GM10266 (cell line): ENCODE measurements at regions not wholly inside any gene's neighbourhood (a gene's known extent, or its start where the extent isn't known, plus 50 kb on each side); places are given as distances from the start of the nearest gene placed in this dataset.
"Not testable (repeated sequence)": the region's sequence is repeated elsewhere in the genome, so short reads cannot be mapped to it uniquely, and the experiment has no call there.

Experiments
- DNase-seq: peaks from one replicate; pipeline ENCODE4 v3.0.0; 2012; ENCODE audit errors: extremely low spot score
- CTCF ChIP-seq: IDR thresholded peaks from 2 replicates; pipeline ENCODE4 v1.5.1; 2012; ENCODE audit warnings: mild to moderate bottlenecking, low read depth; ENCODE audit not compliant: control insufficient read depth, insufficient read depth; ENCODE audit errors: missing control alignments

DNA sequence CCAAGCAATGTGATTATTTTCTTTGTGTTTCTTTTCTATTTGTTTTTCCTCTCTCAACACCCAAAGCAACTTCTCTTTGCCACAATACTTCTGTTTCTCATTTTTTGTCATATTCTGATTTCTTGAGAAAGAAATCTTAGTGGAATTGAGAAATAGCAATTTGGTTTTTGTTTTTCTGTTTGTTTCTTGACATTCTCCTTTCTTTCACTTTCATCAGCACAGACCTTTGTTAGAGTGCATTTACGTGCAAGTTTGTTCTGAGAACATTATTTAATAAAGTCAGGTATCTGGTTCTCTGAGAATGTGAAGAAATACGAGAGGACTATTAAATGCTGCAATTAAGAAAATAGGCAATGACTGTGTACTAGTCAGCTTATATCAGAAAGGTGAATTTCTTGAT is 608.1 kb upstream of the AADAT start:
- DNase-seq, result no peak
- no peak for TF ChIP-seq CTCF

DNA sequence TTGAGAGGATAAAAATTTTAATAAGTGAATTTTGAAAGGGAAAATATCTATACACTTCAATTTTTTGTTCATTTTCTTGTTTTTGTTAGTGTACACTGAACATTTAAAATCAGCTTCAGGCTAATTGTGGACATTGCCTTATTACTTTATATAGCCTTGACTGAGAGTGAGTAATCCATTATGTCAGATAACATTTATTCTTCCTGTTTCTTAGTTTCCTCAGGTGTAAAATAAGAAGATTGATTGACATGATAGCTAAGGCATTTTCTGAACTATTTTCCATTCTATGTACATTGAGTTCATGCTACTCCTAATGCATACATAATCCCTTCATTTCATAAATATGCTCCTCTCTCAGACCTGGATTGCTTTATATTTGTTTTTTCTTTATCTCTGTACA is 607.3 kb upstream of the AADAT start:
- no peak for TF ChIP-seq CTCF
- no peak for DNase-seq

- no peak for DNase-seq
- TF ChIP-seq CTCF, result no peak
These were observed 601.4 kb upstream of the AADAT start for GRCh38 chr4:170691168-170691567.

GRCh38 chr4:170687751-170688150 is 598.0 kb upstream of the AADAT start:
- no peak for DNase-seq
- TF ChIP-seq CTCF, result no peak

- DNase-seq, result not testable (repeated sequence)
These were observed 595.9 kb upstream of the AADAT start for GRCh38 chr4:170685701-170686100.

DNA sequence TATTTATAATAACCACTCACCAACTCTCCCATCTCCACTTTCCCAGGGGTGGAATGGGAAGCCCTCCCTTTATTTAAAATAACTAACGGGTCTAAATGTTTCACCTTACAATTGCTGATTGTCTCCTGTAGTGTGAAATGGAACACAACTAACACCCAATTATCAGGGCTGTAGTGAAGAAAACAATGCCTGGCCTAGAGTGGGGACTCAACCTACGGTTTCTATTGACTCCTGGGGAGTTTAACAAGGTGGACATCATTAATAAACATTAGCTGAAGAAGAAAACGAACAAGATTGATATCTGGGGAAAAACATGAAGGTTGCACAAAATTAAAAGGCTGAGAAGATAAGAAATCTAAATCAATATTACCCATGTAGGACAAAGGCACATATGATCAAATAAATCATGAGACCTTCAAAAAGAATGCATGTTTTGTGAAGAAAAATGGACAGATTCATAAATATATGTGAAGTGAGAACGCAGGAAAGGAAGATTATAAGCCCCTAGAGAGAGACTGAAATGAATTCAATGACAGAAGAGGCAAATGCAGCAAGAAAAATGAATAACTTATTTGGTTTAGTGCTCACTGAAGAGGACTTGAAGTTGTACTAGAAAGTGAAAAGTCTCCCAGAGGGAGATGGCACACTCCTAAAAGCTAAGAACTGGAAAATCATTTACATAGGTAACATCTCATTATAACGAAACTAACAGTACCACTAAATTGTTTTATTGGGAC is 593.0 kb upstream of the AADAT start:
- DNase-seq, result no peak
- TF ChIP-seq CTCF, result no peak

DNA sequence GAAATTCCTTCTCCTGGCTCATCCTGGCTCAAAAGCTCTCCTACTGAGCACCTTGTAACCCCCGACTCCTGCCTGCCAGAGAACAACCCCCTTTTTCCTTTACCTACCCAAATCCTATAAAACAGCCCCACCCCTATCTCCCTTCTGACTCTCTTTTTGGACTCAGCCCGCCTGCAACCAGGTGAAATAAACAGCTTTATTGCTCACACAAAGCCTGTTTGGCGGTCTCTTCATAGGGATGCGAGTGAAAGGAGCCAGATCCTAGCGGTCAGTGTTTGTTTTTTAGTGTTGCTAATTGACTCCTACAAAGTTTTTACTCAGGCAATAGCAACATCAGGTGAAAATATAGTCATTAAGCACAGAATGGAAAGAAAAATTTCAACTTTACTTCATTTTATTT is 592.3 kb upstream of the AADAT start:
- DNase-seq, result not testable (repeated sequence)

GRCh38 chr4:170675568-170676262 is 586.0 kb upstream of the AADAT start:
- no peak for TF ChIP-seq CTCF
- DNase-seq, result no peak
